AML-193 (cell line): ENCODE measurements at regions not wholly inside any gene's neighbourhood (a gene's known extent, or its start where the extent isn't known, plus 50 kb on each side); places are given as distances from the start of the nearest gene placed in this dataset.
"Not testable (repeated sequence)": the region's sequence is repeated elsewhere in the genome, so short reads cannot be mapped to it uniquely, and the experiment has no call there.

Experiments
- DNase-seq, 2 experiments: peaks; one replicate each; lab custom pipeline; 2025; lab: John Stamatoyannopoulos, UW

DNA sequence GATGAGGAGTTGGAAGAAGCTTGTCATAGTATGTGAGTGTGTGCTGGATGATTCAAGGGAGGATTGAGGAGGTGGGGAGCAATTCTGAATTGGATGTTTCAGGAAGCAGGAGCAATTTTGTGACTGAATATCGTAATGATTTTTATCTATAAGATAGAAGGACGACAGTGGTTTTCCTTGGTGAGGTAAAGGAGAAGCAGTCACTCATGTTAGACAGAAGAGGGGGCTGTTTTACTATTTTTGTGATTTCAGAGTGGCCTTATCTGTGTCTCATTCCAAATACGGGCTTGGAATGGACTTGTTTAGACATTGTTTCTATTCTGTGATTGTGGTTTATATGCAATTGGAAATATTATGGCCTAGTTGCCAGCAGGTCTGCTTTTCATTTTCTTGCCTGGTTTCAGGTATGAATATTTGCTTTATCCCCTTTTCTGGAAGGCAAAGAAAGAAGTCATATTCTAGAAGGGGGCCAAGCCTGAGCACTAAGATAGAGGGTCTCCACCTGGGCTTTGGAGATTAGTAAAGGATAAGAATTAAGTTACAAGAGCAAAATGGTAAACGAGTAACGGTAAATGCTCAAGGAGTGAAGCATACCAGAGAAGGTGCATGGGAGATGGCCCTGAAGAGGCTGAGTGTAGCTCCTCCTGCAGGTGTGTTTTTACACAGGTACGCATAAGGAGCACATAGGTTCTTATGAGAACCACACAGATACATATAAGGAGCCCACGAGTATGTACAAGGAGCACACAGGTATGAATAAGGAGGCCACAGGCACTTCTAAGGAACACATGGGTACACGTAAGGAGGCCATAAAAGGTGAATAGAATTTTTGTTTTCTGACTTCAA is 124.6 kb upstream of the KCNAB1 start:
- peak; percentile 60 to 75 for DNase-seq

DNA sequence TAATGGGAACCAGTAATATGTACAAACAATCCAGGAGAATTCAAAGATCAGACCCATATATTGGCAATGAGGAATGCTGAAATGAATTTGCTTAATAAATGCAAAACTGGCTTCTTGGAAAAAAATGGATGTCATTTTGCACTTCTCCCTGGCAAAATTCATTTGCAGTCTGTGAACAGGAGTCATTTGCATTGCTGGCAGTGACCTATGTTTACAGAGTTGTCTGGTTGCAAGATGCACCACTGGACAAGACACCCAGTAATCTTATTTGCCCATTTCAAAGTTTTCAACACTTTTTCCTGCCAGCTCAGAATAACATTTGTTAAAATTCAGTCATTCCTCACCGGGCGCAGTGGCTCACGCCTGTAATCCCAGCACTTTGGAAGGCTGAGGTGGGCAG is 123.5 kb upstream of the KCNAB1 start:
- no peak for DNase-seq

DNA sequence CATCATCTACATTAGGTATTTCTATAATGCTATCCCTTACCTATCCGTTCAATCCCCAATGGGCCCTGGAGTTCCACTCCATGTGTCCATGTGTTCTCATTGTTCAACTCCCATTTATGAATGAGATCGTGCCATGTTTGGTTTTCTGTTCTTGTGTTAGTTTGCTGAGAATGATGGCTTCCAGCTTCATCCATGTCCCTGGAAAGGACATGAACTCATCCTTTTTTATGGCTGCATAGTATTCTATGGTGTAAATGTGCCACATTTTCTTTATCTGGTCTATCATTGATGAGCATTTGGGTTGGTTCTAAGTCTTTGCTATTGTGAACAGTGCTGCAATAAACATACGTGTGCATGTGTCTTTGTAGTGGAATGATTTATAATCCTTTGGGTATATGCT is 122.2 kb upstream of the KCNAB1 start:
- not testable (repeated sequence) for DNase-seq

DNA sequence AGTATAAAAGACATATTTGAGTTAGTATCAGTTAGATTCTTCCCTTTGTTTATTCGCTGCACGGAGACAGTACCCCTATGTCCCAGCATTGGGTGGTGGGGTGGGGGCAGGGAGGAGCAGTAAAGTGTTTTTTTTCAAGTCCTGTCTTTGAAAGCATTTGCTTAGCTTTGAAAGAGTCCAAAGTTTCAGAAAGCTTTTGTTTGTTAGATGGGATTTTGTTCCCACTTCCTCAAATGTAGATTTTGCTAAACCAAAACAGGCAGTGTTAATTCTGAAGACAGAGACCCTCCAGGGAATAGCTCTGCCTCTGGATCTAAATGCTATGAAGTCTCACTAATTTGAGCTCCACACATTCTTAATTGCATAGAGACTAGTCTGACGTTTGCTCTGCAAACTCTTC is 114.6 kb upstream of the KCNAB1 start:
- no peak for DNase-seq

DNA sequence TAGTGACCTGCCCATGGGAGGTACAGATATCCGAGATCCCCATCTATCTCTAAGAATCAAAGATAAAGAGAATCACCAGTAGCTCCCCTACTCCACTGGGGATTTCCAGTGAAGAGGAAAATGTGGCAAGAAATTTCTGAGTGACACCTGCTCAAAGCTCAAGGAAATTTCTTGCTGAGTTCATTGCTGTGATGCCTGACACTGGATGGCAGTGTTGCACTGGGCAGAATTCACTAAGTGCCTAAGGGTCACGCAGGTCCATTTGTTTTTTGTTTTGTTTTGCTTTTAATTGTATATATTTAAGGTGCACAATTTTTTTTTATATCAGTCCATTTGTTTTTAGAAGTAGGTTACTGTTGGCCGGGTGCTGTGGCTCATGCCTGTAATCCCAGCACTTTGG is 109.5 kb upstream of the KCNAB1 start:
- DNase-seq: no peak

DNA sequence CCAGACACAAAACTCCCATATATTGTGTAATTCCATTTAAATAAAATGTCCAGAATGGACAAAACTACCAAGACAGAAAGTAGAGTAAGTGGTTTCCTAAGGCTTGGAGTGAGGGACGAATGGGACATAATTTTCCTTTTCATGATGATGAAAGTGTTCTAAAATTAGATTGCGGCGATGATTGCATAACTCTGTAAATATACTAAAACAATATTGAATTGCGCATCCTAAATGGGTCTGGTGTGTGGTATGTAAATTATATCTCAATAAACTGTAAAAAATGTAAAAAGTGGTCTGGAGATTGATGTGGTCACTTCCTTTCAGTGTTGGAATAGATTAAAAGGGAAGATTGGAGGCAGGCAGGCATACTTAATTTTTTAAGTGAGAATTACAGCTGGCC is 105.9 kb upstream of the KCNAB1 start:
- no peak for DNase-seq

DNA sequence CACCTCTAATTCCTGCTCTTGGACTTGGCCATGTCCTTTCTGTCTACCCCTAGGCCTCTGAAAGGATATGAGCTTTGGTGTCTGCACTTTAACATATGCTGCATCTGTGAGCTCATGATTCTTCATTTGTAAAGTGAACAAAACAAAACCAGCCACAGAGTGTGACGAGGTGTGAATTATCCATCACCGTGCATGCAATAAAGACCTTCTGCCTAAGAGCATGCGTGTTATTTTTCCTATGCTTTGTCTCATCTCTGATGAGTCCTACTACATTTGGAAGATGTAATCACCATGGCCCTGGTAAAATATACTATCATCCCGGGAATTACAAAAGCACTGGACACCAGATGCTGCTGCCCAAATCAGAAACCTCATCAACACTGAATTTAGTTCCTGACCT is 103.5 kb upstream of the KCNAB1 start:
- DNase-seq: no peak

DNA sequence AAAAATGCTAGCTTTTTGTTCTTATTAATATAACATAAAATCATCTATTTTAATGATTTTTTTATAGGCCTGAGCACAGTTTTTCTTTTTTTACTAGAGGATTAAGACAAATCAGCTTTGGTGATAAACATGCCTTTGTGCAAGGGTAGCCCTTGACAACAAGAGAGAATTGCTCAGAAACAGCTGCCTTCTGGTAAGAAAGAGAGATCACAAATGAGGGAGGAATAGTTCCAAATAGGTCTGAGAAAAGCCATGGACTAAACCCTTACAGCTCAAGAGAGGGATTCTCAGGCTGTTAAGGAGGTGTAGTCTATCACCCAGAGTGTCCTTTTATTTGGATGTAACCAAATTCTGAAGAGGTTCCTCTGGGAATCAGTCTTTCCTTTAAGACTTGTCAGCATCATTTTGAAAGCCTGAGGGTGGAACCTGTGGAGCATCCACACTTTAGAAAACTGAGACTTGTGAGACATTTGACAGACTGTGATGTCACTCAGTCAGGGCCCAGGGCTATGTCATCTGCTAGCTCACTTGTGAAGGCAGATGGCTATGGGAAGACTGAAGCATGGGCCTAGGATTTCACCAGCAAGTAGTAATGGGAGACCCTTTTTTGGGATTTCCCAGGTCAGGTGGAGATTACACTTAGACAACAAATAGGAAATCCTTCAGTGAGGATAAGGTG is 102.9 kb upstream of the KCNAB1 start:
- no peak for DNase-seq

DNA sequence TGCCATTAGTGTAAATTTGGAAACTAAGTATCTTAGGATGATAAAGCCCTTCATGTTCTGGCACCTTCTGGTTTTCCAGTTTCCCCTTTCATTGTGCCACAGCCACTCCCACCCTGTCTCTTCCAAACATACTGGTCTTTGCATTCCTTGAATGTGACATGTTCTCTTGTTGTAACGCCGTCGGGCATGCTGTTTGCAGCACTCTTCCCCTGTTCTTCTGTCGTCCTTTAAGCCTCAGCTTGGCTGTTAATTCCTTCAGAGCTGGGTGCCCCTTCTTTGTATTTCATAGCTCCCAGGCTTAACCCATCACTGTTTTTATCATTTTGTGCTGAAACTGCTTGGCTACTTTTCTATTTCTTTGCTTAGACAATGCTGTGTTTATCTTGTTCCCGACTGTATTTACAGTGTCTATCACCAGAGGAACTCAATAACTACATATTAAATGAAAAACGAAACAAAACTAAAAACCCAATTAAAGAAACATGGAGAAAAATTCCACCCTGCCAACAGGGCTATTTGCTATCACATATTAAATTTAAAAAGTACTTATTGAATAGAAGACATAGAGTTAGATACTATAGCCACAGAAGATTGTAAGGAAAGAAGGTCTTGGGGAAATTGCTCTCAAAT is 95.4 kb upstream of the KCNAB1 start:
- no peak for DNase-seq

DNA sequence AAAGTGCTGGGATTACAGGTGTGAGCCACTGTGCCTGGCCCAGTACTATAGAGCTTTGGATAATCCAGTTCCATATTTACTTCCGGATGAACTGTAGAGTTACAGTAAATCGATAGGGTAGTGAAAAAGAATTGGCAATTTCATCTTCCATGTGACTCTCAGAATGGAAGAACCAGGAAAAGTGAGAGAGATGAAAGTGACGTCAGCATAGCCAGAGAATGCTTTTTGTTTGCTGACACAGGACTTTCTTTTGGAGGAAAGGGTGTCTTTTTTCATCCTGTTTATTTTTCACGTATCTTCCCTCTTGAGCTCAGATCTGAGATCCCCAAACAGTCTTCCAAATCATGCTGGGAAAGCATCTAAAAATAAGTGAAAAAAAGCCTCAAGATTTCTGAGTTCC is 91.2 kb upstream of the KCNAB1 start:
- no peak for DNase-seq

DNA sequence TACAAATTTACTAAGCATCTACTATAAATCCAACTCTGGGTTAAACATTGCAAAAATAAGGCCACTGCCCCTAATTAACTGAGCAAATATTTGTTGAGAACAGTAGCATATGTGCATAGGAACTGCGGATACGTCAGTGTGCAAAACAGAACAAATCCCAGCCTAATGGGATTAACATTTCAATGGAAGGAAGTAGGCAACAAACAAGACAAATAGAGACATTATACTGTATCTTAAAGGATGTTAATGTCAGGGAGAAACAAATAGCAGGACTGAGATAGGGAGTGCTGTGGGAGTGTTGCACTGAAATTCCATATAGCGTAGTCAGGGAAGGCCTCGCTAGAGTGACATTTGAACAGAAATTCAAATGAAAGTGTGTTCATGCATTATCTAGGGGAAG is 89.7 kb upstream of the KCNAB1 start:
- no peak for DNase-seq

DNA sequence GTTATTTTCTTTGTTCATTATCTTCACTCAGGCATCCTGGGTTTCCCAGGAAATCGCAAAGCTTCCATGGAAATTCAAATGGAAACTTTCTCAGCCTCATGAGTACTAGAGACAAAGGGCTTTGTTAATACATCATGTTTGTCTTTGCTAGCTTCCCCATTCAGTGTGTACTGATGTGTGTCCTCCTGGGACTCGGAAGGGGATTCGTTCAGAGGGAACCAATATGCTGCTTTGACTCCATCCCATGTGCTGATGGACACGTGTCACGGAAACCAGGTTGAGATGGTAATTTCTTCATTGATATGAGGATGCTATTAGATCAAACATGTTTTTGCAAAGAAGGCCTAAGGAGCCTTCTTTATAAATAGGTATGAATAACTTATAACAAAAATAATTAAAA is 87.0 kb upstream of the KCNAB1 start:
- DNase-seq: no peak

DNA sequence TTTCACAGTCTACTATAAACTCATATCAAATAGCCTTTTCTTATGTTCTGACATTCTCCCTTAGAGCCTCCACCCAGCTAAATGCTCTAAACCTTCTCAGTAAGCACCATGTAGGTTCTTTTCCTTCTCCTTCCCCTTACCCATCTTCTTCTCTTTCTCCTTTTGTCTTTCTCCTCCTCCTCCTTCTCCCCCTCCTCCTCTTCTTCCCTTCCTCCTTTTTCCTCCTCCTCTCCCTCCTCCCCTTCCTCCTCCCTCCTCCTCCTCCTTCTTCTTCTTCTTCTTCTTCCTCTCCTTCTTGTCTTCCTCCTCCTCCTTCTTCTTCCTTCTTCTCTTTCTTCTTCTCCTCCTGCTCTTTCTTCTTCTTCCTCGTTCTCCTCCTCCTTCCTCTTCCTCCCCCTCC is 85.2 kb upstream of the KCNAB1 start:
- DNase-seq: no peak

DNA sequence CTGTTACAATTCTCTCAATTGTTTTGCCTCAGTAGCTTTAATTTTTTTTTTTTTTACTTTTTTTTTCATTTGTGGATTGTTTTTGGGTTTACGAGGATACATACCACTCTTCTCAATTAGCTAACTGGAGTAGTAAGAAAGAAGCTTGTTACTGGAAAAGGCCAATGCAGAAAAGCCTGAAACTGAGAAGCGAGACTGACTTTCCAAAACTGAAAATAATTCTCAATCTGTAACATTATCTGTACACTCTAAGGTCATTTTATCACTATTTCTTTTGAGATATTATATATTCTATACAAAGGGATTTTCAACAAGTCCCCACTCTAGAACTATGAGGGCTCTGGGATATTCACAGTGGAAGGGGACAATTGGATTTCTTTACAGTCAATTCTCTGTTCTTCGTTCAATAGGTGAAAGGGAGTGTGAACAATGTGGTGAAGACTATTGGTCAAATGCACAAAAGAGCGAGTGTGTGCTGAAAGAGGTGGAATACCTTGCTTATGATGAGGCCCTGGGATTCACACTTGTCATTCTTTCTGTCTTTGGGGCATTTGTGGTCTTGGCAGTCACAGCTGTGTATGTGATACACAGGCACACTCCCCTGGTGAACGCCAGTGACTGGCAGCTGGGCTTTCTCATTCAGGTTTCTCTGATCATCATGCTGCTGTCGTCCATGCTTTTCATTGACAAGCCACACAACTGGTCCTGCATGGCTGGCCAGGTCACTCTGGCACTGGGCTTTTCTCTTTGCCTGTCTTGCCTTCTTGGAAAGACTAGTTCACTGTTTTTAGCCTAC is 83.9 kb upstream of the KCNAB1 start:
- no peak for DNase-seq

DNA sequence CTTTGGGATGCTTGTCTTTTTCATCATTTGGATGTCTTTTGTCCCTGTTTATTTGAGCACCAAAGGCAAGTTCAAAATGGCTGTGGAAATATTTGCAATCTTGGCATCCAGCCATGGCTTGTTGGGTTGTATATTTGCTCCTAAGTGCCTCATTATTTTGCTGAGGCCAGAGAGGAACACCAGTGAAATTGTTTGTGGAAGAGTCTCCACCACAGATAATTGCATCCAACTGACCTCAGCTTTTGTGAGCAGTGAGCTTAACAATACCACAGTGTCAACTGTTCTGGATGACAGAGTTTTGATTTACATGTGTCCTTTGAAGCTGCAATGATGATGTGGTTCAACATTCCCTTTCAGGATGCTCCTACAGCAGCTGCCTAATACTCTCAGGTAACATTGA is 83.0 kb upstream of the KCNAB1 start:
- no peak for DNase-seq

DNA sequence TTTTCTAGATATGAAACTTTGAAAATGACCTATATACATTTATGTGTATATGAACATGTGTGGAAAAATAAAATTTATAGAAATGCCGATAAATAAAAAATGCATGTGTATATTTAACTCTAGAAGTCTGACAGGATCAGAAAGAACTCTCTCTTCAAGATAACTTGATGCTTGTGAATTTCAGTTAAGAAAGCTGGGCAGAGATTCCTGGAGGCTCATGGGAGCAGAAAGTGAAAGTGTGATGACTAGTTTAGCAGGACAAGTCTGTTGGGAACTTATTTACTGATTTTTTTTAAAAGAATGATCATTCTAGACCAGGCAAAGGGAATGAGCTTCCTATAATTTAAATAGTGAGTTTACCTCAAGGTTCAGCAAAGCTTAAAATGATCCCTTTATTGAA is 81.5 kb upstream of the KCNAB1 start:
- no peak for DNase-seq

DNA sequence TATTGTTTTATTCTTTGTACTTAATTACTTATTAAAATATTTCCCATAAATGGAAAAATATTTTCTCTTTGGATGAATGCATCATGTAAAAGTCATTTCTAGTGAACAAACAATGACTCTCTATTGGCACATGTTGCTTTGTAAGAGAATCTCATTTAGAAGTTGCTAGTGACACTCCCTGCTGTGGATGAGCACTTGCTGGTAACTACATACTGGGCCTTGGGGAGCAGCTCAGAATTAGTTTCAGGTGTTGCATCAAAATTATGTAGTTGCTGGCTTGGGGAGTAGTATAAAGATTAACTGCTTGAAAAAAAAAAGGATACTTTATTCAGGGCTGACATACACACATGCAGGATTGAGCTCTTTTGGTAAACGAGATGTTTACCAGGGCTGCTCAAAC is 80.3 kb upstream of the KCNAB1 start:
- no peak for DNase-seq

DNA sequence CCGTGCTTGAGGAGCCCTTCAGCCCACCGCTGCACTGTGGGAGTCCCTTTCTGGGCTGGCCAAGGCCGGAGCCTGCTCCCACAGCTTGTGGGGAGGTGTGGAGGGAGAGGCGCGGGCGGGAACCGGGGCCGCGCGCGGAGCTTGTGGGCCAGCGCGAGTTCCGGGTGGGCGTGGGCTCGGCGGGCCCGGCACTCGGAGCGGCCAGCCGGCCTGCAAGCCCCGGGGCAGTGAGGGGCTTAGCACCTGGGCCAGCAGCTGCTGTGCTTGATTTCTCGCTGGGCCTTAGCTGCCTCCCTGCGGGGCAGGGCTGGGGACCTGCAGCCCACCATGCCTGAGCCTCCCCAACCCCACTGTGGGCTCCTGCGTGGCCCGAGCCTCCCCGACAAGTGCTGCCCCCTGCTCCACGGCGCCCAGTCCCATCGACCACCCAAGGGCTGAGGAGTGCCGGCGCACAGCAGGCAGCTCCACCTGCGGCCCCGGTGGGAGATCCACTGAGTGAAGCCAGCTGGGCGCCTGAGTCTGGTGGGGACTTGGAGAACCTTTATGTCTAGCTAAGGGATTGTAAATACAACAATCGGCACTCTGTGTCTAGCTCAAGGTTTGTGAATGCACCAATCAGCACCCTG is 79.0 kb upstream of the KCNAB1 start:
- not testable (repeated sequence) for DNase-seq

DNA sequence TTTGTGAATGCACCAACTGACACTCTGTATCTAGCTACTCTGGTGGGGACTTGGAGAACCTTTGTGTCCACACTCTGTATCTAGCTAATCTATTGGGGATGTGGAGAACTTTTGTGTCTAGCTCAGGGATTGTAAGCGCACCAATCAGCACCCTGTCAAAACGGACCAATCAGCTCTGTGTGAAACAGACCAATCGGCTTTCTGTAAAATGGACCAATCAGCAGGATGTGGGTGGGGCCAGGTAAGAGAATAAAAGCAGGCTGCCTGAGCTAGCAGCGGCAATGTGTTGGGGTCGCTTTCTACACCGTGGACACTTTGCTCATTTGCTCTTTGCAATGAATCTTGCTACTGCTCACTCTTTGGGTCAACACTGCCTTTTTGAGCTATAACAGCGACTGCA is 78.5 kb upstream of the KCNAB1 start:
- DNase-seq: not testable (repeated sequence)

DNA sequence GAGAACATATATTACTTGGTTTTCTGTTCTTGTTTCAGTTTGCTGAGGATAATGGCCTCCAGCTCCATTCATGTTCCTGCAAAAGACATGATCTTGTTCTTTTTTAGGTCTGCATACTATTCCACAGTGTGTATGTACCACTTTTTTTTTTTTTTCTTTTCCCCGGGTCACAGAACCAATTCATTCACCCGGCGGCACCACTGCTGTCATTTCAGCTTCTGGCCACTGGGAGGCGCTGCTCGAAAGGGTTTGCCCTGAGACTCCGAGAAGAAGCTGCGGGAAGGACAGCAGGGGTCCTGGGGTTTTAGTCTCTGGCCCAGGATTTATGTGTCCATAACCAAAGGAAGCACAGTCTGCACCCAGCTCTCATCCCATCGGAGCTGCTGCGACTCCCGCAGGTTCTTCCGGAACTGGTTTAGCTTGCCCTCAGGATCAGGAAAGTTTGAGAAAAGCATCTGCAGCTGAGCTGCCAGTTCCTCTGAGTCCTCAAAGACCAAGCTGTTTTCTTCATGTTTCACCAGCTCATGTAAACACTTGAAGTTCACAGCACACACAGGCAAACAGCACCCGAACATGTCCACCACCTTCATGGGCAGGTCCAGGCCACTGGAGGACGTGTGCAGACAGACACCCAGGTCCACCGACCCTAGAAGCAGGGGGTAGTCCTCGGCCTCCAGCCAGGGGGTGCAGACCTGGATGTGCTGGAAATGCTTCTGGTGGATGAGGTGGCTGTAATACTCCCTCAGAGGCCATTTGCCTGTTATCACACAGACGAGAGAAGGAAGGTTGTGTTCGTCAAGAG is 76.3 kb upstream of the KCNAB1 start:
- DNase-seq: peak in 1 of 2 experiments; percentile 15

DNA sequence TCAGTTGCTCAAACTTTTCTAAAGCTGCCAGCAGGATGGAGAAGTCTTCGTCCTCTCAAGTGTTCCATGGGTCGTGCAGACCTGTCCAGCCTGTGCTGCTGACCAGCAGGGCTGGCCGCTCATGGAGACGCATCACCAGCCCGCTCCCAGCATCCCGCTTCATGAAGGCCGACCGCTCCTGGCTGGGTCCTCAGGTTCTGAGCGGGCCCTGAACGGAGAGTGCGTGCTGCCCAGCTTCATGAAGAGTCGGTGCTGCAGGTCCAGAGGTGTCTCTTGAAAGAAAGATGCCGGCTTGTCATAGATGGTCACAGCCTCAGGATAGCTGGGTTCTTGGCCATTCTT is 75.8 kb upstream of the KCNAB1 start:
- no peak for DNase-seq
